C4-2B (cell line): ENCODE measurements at regions not wholly inside any gene's neighbourhood (a gene's known extent, or its start where the extent isn't known, plus 50 kb on each side); places are given as distances from the start of the nearest gene placed in this dataset.

Source experiments
- ZFX ChIP-seq: fragments of 450-650 bp; IDR thresholded peaks from 2 replicates; pipeline ENCODE4 v1.6.1; 2017
- TF ChIP-seq, protein P1 (sequence below): fragments of 450-650 bp; conservative IDR thresholded peaks from 2 replicates; pipeline ENCODE4 v1.5.1; 2017; ENCODE audit warnings: mild to moderate bottlenecking

DNA sequence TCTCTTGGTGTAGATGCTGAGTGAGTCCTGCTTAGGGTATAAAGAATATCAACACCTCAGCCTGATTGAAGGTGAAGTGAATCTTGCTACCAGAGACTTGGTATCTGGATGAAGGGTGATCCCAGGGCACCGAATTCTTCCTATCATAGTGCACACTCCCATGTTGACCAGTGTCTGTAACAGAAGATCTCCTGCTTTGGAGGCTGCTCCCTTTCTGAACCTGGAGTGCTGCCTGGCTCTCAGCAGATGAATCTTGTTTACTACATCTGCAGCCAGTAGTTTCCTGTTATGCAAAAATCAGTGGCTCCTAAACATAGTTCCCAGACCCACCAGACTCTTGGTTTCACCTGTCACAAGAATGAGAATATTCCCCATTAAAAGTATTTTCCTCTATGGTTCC, 191.7 kb upstream of the GK2 start:
- TF ChIP-seq, protein P1, sequence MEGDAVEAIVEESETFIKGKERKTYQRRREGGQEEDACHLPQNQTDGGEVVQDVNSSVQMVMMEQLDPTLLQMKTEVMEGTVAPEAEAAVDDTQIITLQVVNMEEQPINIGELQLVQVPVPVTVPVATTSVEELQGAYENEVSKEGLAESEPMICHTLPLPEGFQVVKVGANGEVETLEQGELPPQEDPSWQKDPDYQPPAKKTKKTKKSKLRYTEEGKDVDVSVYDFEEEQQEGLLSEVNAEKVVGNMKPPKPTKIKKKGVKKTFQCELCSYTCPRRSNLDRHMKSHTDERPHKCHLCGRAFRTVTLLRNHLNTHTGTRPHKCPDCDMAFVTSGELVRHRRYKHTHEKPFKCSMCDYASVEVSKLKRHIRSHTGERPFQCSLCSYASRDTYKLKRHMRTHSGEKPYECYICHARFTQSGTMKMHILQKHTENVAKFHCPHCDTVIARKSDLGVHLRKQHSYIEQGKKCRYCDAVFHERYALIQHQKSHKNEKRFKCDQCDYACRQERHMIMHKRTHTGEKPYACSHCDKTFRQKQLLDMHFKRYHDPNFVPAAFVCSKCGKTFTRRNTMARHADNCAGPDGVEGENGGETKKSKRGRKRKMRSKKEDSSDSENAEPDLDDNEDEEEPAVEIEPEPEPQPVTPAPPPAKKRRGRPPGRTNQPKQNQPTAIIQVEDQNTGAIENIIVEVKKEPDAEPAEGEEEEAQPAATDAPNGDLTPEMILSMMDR, result no peak
- no peak for TF ChIP-seq ZFX
